ENCODE measurements at regions not wholly inside any gene's neighbourhood (a gene's known extent, or its start where the extent isn't known, plus 50 kb on each side); places are given as distances from the start of the nearest gene placed in this dataset.

- no peak overlapping the region for H3K4me3 ChIP-seq (ENCODE audit: low read depth, low read length)
- TF ChIP-seq CTCF (IDR thresholded peaks at IDR 0.05; ENCODE audit: insufficient read depth, low read depth, low read length, missing control alignments): no peak
- DNase-seq (ENCODE audit: low read depth): no peak
Observed at GRCh38 chr10:121211446-121211845, 360.3 kb downstream of the WDR11 start.

- TF ChIP-seq CTCF (IDR thresholded peaks at IDR 0.05; ENCODE audit: insufficient read depth, low read depth, low read length, missing control alignments): no peak
- H3K4me3 ChIP-seq (ENCODE audit: low read depth, low read length): no peak overlapping the region
- no peak for DNase-seq (ENCODE audit: low read depth)
Observed at GRCh38 chr10:121213437-121213836, 362.3 kb downstream of the WDR11 start.

- no peak for DNase-seq (ENCODE audit: low read depth)
- no peak for TF ChIP-seq CTCF (IDR thresholded peaks at IDR 0.05; ENCODE audit: insufficient read depth, low read depth, low read length, missing control alignments)
- no peak overlapping the region for H3K4me3 ChIP-seq (ENCODE audit: low read depth, low read length)
Observed at GRCh38 chr10:121216295-121216694, 365.1 kb downstream of the WDR11 start.

- TF ChIP-seq CTCF (IDR thresholded peaks at IDR 0.05; ENCODE audit: insufficient read depth, low read depth, low read length, missing control alignments): no peak
- no peak for DNase-seq (ENCODE audit: low read depth)
Observed at GRCh38 chr10:121216721-121217181, 365.6 kb downstream of the WDR11 start.

GRCh38 chr10:121217331-121217730 lies 366.2 kb downstream of the WDR11 start:
- no peak for DNase-seq (ENCODE audit: low read depth)
- TF ChIP-seq CTCF (IDR thresholded peaks at IDR 0.05; ENCODE audit: insufficient read depth, low read depth, low read length, missing control alignments): no peak
- no peak overlapping the region for H3K4me3 ChIP-seq (ENCODE audit: low read depth, low read length)

More at GRCh38 chr10:121216721-121217181, 365.6 kb downstream of the WDR11 start:
- no peak overlapping the region for H3K4me3 ChIP-seq (ENCODE audit: low read depth, low read length)

- no peak for TF ChIP-seq CTCF (IDR thresholded peaks at IDR 0.05; ENCODE audit: insufficient read depth, low read depth, low read length, missing control alignments)
- H3K4me3 ChIP-seq (ENCODE audit: low read depth, low read length): no peak overlapping the region
- DNase-seq (ENCODE audit: low read depth): no peak
Observed at GRCh38 chr10:121221072-121221471, 369.9 kb downstream of the WDR11 start.

- DNase-seq (ENCODE audit: low read depth): no peak
- no peak for TF ChIP-seq CTCF (IDR thresholded peaks at IDR 0.05; ENCODE audit: insufficient read depth, low read depth, low read length, missing control alignments)
- no peak overlapping the region for H3K4me3 ChIP-seq (ENCODE audit: low read depth, low read length)
Observed at GRCh38 chr10:121221991-121222390, 370.8 kb downstream of the WDR11 start.

Data from GM12865 (cell line).